ENCODE measurements at regions not wholly inside any gene's neighbourhood (a gene's known extent, or its start where the extent isn't known, plus 50 kb on each side); places are given as distances from the start of the nearest gene placed in this dataset.

DNA sequence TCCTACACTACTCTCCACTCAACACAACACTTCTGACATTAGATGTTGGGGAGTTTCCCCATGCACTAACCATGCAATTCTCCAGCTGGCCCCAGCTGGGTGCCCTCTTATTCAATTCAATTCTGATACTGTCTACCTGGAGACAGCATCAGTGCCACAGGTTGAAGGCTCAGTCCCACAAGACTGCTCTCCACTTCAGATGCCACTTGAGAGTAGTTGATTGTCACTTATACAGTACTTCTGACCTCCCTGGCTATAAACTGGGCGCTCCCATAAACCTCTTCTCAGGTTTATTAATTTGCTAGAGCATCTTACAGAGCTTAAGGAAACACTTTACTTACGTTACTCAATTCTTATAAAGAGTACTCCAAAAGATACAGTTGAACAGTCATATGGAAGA lies 442.3 kb downstream of the LRRIQ3 start:
- Mint-ChIP-seq H3K27me3 (no peaks in the 10 kb centered on the region), H3K4me1 (no peaks in the 10 kb centered on the region), H3K4me3 (no peak overlapping the region), H3K36me3 (no peaks in the 10 kb centered on the region), H3K27ac (no peak overlapping the region), H3K9me3 (peaks cover 0 to 4% (median under 1%) of the 10 kb centered on the region in 8 donors)
- no peaks in the 10 kb centered on the region for H3K9me3 ChIP-seq (ENCODE audit: control insufficient read depth in 1 of 2, low read length in 2 of 2)
- no peaks in the 10 kb centered on the region for H3K27me3 ChIP-seq (ENCODE audit: insufficient read depth, low read length)
- H3K36me3 ChIP-seq (ENCODE audit: insufficient read depth, low read length), result no peaks in the 10 kb centered on the region
- H3K4me1 ChIP-seq (ENCODE audit: insufficient read depth, low read length), result no peaks in the 10 kb centered on the region
- ChIA-PET POLR2A (ENCODE audit: partially characterized antibody) (no interaction called here), CTCF (ENCODE audit: partially characterized antibody) (no interaction called here)
- intact Hi-C loops (cut with micrococcal nuclease), result no loop called here
- H3K27ac ChIP-seq (ENCODE audit: low read depth, low read length), result no peak overlapping the region
- H3K4me3 ChIP-seq (ENCODE audit: low read length in 2 of 2), result no peak overlapping the region
- DNase-seq, result no peak

DNA sequence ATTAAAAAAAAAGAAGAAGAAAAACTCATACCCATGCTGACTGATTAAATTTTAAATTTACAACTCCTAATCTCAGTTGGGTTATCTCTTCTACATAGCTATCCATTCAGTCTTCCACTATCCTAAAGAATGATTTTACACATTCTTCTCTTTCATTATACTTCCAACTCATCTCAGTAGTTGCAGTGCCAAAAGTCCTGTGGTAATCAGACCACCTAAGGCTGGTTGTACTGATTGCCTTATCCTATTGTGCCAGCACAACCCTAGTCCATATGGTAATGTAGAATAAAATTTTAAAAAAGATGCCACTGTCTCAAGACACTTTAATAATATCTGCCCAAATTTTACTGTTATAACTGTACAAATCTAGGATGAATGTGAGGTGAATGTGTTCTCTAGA lies 448.0 kb downstream of the LRRIQ3 start:
- Histone ChIP-seq H3K27ac (ENCODE audit: low read depth, low read length) (no peak overlapping the region), H3K36me3 (ENCODE audit: insufficient read depth, low read length) (no peaks in the 10 kb centered on the region), H3K4me1 (ENCODE audit: insufficient read depth, low read length) (no peaks in the 10 kb centered on the region), H3K4me3 (ENCODE audit: low read length in 2 of 2) (no peak overlapping the region), H3K9me3 (ENCODE audit: control insufficient read depth in 1 of 2, low read length in 2 of 2) (no peaks in the 10 kb centered on the region), H3K27me3 (ENCODE audit: insufficient read depth, low read length) (no peaks in the 10 kb centered on the region)
- no peak for DNase-seq
- no peaks in the 10 kb centered on the region for H3K27me3 Mint-ChIP-seq
- H3K36me3 Mint-ChIP-seq, result no peaks in the 10 kb centered on the region
- no peaks in the 10 kb centered on the region for H3K4me1 Mint-ChIP-seq
- intact Hi-C loops (cut with micrococcal nuclease), result no loop called here
- no peak overlapping the region for H3K27ac Mint-ChIP-seq
- ChIA-PET POLR2A (ENCODE audit: partially characterized antibody) (no interaction called here), CTCF (ENCODE audit: partially characterized antibody) (no interaction called here)
- H3K9me3 Mint-ChIP-seq, result peaks cover 0 to 14% (median 4%) of the 10 kb centered on the region in 8 donors
- H3K4me3 Mint-ChIP-seq, result no peak overlapping the region

DNA sequence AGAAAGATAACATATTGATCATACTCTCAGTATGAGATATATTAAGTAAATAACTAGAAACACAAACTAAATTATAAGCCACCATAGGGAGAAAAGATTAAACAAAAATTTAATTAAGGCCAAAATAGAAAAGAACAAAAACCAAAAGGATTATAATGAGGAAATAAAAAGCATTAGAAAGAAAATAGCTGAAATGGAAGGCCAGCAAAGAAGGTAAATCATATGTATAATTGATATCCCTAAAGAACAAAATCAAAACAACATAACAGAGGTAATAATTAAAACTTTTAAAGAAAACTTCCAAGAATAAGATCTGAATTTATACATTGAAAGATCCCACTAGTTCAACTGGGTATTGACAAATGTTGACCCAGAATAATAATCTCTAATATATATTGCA lies 453.0 kb downstream of the LRRIQ3 start:
- no peaks in the 10 kb centered on the region for H3K4me1 Mint-ChIP-seq
- no peak for DNase-seq
- H3K27ac ChIP-seq (ENCODE audit: low read depth, low read length), result no peak overlapping the region
- CTCF ChIA-PET (ENCODE audit: partially characterized antibody), result no interaction called here
- H3K9me3 ChIP-seq (ENCODE audit: control insufficient read depth in 1 of 2, low read length in 2 of 2), result no peaks in the 10 kb centered on the region
- H3K27me3 ChIP-seq (ENCODE audit: insufficient read depth, low read length), result no peaks in the 10 kb centered on the region
- no peaks in the 10 kb centered on the region for H3K36me3 Mint-ChIP-seq
- intact Hi-C loops (cut with micrococcal nuclease), result no loop called here
- POLR2A ChIA-PET (ENCODE audit: partially characterized antibody), result no interaction called here
- no peak overlapping the region for H3K4me3 ChIP-seq (ENCODE audit: low read length in 2 of 2)
- H3K4me3 Mint-ChIP-seq, result no peak overlapping the region
- H3K9me3 Mint-ChIP-seq, result peaks cover 0 to 19% (median 12%) of the 10 kb centered on the region in 8 donors
- H3K27me3 Mint-ChIP-seq, result no peaks in the 10 kb centered on the region
- no peaks in the 10 kb centered on the region for H3K36me3 ChIP-seq (ENCODE audit: insufficient read depth, low read length)
- H3K4me1 ChIP-seq (ENCODE audit: insufficient read depth, low read length), result no peaks in the 10 kb centered on the region
- no peak overlapping the region for H3K27ac Mint-ChIP-seq

DNA sequence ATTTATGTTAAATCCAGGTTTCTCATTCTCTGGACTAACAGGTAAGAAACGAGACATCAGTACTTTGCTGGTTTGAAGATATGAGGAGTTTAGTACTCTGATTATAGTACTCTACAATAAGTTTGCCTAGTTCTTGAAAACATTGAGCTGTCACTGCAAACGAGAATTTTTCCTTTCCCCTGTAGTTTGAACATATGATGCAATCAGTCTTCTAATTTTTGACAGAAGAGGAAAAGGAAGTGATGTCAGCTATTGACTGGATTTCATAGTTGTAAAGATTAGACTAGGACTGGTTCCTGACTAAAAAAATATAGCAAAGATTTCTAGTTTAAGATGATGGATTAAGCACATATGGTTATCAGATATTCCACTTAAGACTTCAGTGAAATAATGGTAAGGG lies 461.9 kb downstream of the LRRIQ3 start:
- no peaks in the 10 kb centered on the region for H3K27me3 Mint-ChIP-seq
- H3K36me3 Mint-ChIP-seq, result no peaks in the 10 kb centered on the region
- no peaks in the 10 kb centered on the region for H3K27me3 ChIP-seq (ENCODE audit: insufficient read depth, low read length)
- no peak overlapping the region for H3K27ac ChIP-seq (ENCODE audit: low read depth, low read length)
- DNase-seq, result no peak
- peaks cover 0 to 6% (median 4%) of the 10 kb centered on the region in 8 donors for H3K9me3 Mint-ChIP-seq
- POLR2A ChIA-PET (ENCODE audit: partially characterized antibody), result no interaction called here
- CTCF ChIA-PET (ENCODE audit: partially characterized antibody), result no interaction called here
- H3K4me1 Mint-ChIP-seq, result no peaks in the 10 kb centered on the region
- H3K9me3 ChIP-seq (ENCODE audit: control insufficient read depth in 1 of 2, low read length in 2 of 2), result no peaks in the 10 kb centered on the region
- no peak overlapping the region for H3K27ac Mint-ChIP-seq
- intact Hi-C loops (cut with micrococcal nuclease), result no loop called here
- H3K4me3 Mint-ChIP-seq, result no peak overlapping the region
- no peaks in the 10 kb centered on the region for H3K36me3 ChIP-seq (ENCODE audit: insufficient read depth, low read length)
- no peaks in the 10 kb centered on the region for H3K4me1 ChIP-seq (ENCODE audit: insufficient read depth, low read length)
- no peak overlapping the region for H3K4me3 ChIP-seq (ENCODE audit: low read length in 2 of 2)

- H3K4me1 Mint-ChIP-seq, result no peaks in the 10 kb centered on the region
- CTCF ChIA-PET (ENCODE audit: partially characterized antibody), result no interaction called here
- H3K4me3 Mint-ChIP-seq, result no peak overlapping the region
- no peak for DNase-seq
- peaks cover 0 to 11% (median 2%) of the 10 kb centered on the region in 8 donors for H3K9me3 Mint-ChIP-seq
- Histone ChIP-seq H3K4me1 (ENCODE audit: insufficient read depth, low read length) (no peaks in the 10 kb centered on the region), H3K4me3 (ENCODE audit: low read length in 2 of 2) (no peak overlapping the region), H3K9me3 (ENCODE audit: control insufficient read depth in 1 of 2, low read length in 2 of 2) (no peaks in the 10 kb centered on the region), H3K36me3 (ENCODE audit: insufficient read depth, low read length) (no peaks in the 10 kb centered on the region), H3K27ac (ENCODE audit: low read depth, low read length) (no peak overlapping the region), H3K27me3 (ENCODE audit: insufficient read depth, low read length) (no peaks in the 10 kb centered on the region)
- intact Hi-C loops (cut with micrococcal nuclease), result no loop called here
- no peaks in the 10 kb centered on the region for H3K36me3 Mint-ChIP-seq
- H3K27ac Mint-ChIP-seq, result no peak overlapping the region
- POLR2A ChIA-PET (ENCODE audit: partially characterized antibody), result no interaction called here
- no peaks in the 10 kb centered on the region for H3K27me3 Mint-ChIP-seq
Observed at GRCh38 chr1:73727036-73727435, 470.9 kb downstream of the LRRIQ3 start.

- no peaks in the 10 kb centered on the region for H3K36me3 Mint-ChIP-seq
- Histone ChIP-seq H3K27me3 (ENCODE audit: insufficient read depth, low read length) (no peaks in the 10 kb centered on the region), H3K4me3 (ENCODE audit: low read length in 2 of 2) (no peak overlapping the region), H3K27ac (ENCODE audit: low read depth, low read length) (no peak overlapping the region), H3K4me1 (ENCODE audit: insufficient read depth, low read length) (no peaks in the 10 kb centered on the region), H3K36me3 (ENCODE audit: insufficient read depth, low read length) (no peaks in the 10 kb centered on the region), H3K9me3 (ENCODE audit: control insufficient read depth in 1 of 2, low read length in 2 of 2) (no peaks in the 10 kb centered on the region)
- H3K4me1 Mint-ChIP-seq, result no peaks in the 10 kb centered on the region
- ChIA-PET POLR2A (ENCODE audit: partially characterized antibody) (no interaction called here), CTCF (ENCODE audit: partially characterized antibody) (no interaction called here)
- H3K9me3 Mint-ChIP-seq, result peaks cover 0 to 8% (median 3%) of the 10 kb centered on the region in 8 donors
- no peak overlapping the region for H3K4me3 Mint-ChIP-seq
- H3K27me3 Mint-ChIP-seq, result no peaks in the 10 kb centered on the region
- intact Hi-C loops (cut with micrococcal nuclease), result no loop called here
- H3K27ac Mint-ChIP-seq, result peak overlapping the region in 1 of 7 donors; percentile 20
- DNase-seq, result no peak
Observed at GRCh38 chr1:73722055-73722454, 475.9 kb downstream of the LRRIQ3 start.

- no peaks in the 10 kb centered on the region for H3K27me3 Mint-ChIP-seq
- no peak for DNase-seq
- H3K4me3 Mint-ChIP-seq, result no peak overlapping the region
- peaks cover 0 to 9% (median 4%) of the 10 kb centered on the region in 8 donors for H3K9me3 Mint-ChIP-seq
- no peaks in the 10 kb centered on the region for H3K4me1 ChIP-seq (ENCODE audit: insufficient read depth, low read length)
- no peak overlapping the region for H3K27ac ChIP-seq (ENCODE audit: low read depth, low read length)
- H3K36me3 Mint-ChIP-seq, result no peaks in the 10 kb centered on the region
- H3K27me3 ChIP-seq (ENCODE audit: insufficient read depth, low read length), result no peaks in the 10 kb centered on the region
- no peak overlapping the region for H3K27ac Mint-ChIP-seq
- intact Hi-C loops (cut with micrococcal nuclease), result no loop called here
- no peak overlapping the region for H3K4me3 ChIP-seq (ENCODE audit: low read length in 2 of 2)
- ChIA-PET CTCF (ENCODE audit: partially characterized antibody) (no interaction called here), POLR2A (ENCODE audit: partially characterized antibody) (no interaction called here)
- no peaks in the 10 kb centered on the region for H3K36me3 ChIP-seq (ENCODE audit: insufficient read depth, low read length)
- H3K9me3 ChIP-seq (ENCODE audit: control insufficient read depth in 1 of 2, low read length in 2 of 2), result no peaks in the 10 kb centered on the region
- H3K4me1 Mint-ChIP-seq, result no peaks in the 10 kb centered on the region
Observed at GRCh38 chr1:73717976-73718375, 480.0 kb downstream of the LRRIQ3 start.

GRCh38 chr1:73711089-73711488 lies 486.9 kb downstream of the LRRIQ3 start:
- no peaks in the 10 kb centered on the region for H3K4me1 ChIP-seq (ENCODE audit: insufficient read depth, low read length)
- H3K36me3 ChIP-seq (ENCODE audit: insufficient read depth, low read length), result no peaks in the 10 kb centered on the region
- no peak overlapping the region for H3K27ac ChIP-seq (ENCODE audit: low read depth, low read length)
- no peaks in the 10 kb centered on the region for H3K36me3 Mint-ChIP-seq
- no peaks in the 10 kb centered on the region for H3K27me3 ChIP-seq (ENCODE audit: insufficient read depth, low read length)
- no peaks in the 10 kb centered on the region for H3K27me3 Mint-ChIP-seq
- no peak overlapping the region for H3K4me3 ChIP-seq (ENCODE audit: low read length in 2 of 2)
- DNase-seq, result no peak
- POLR2A ChIA-PET (ENCODE audit: partially characterized antibody), result no interaction called here
- H3K4me1 Mint-ChIP-seq, result no peaks in the 10 kb centered on the region
- H3K9me3 ChIP-seq (ENCODE audit: control insufficient read depth in 1 of 2, low read length in 2 of 2), result no peaks in the 10 kb centered on the region
- H3K27ac Mint-ChIP-seq, result no peak overlapping the region
- no peak overlapping the region for H3K4me3 Mint-ChIP-seq
- intact Hi-C loops (cut with micrococcal nuclease), result no loop called here
- H3K9me3 Mint-ChIP-seq, result peaks cover 0 to 4% (median 2%) of the 10 kb centered on the region in 8 donors
- CTCF ChIA-PET (ENCODE audit: partially characterized antibody), result no interaction called here
